ENCODE measurements at regions not wholly inside any gene's neighbourhood (a gene's known extent, or its start where the extent isn't known, plus 50 kb on each side); places are given as distances from the start of the nearest gene placed in this dataset.

DNA sequence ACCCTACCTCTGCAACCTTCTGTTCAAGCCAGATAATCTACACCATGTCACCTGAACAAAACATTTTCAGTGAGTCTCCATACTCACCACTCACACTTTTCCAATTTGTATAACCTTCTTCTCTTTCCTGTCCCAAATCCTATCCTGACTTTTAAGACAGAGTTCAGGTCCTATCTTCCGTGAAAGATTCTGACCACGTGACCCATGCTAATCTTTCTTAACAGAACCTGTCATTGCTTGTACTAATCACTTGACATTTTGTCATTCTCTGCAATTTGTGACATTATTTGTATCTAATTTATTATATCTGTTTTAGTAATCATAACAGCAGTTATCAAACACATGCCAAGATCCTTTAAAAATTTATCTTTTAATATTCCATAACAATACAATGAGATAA lies 132.5 kb upstream of the PRLR start:
- TF ChIP-seq CTCF (conservative IDR thresholded peaks at IDR 0.05; ENCODE audit: low read length): no peak
- H3K4me3 ChIP-seq (ENCODE audit: low read length): no peak overlapping the region

GRCh38 chr5:35360671-35361070 lies 130.4 kb upstream of the PRLR start:
- H3K4me3 ChIP-seq (ENCODE audit: low read length): no peak overlapping the region
- DNase-seq (ENCODE audit: low read depth): no peak

More for the DNA sequence above, 132.5 kb upstream of the PRLR start:
- DNase-seq (ENCODE audit: low read depth): no peak

GRCh38 chr5:35359859-35360258 lies 129.6 kb upstream of the PRLR start:
- H3K4me3 ChIP-seq (ENCODE audit: low read length): no peak overlapping the region
- no peak for TF ChIP-seq CTCF (conservative IDR thresholded peaks at IDR 0.05; ENCODE audit: low read length)
- no peak for DNase-seq (ENCODE audit: low read depth)

More at GRCh38 chr5:35360671-35361070, 130.4 kb upstream of the PRLR start:
- TF ChIP-seq CTCF (conservative IDR thresholded peaks at IDR 0.05; ENCODE audit: low read length): no peak

- no peak for TF ChIP-seq CTCF (conservative IDR thresholded peaks at IDR 0.05; ENCODE audit: low read length)
- DNase-seq (ENCODE audit: low read depth): no peak
- H3K4me3 ChIP-seq (ENCODE audit: low read length): no peak overlapping the region
These were observed 127.7 kb upstream of the PRLR start for GRCh38 chr5:35357973-35358372.

DNA sequence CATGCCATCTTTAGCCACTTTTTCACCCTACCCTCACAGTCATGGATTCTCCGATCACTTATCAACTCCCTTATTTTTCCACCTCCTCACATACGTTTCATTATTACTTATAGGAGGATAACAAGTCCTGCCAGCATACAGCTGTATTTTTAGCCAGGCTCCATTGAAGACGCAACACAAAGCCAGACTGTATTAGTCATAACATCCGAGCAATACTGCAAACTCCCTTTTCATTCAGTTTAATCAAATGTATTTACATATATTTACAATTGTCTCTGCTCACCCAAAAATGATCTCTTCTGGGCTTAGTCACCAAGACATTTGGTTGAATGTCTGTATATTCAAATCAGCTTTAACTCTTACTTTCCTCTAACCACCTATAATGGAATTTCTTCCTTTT lies 126.4 kb upstream of the PRLR start:
- no peak for TF ChIP-seq CTCF (conservative IDR thresholded peaks at IDR 0.05; ENCODE audit: low read length)
- no peak overlapping the region for H3K4me3 ChIP-seq (ENCODE audit: low read length)
- DNase-seq (ENCODE audit: low read depth): no peak

GRCh38 chr5:35354751-35355150 lies 124.5 kb upstream of the PRLR start:
- DNase-seq (ENCODE audit: low read depth): peak; percentile 23

GRCh38 chr5:35345222-35345621 lies 114.9 kb upstream of the PRLR start:
- DNase-seq (ENCODE audit: low read depth): no peak
- H3K4me3 ChIP-seq (ENCODE audit: low read length): no peak overlapping the region
- no peak for TF ChIP-seq CTCF (conservative IDR thresholded peaks at IDR 0.05; ENCODE audit: low read length)

More at GRCh38 chr5:35354751-35355150, 124.5 kb upstream of the PRLR start:
- no peak overlapping the region for H3K4me3 ChIP-seq (ENCODE audit: low read length)
- no peak for TF ChIP-seq CTCF (conservative IDR thresholded peaks at IDR 0.05; ENCODE audit: low read length)
